Neural cell (in vitro differentiated cells): ENCODE measurements at regions not wholly inside any gene's neighbourhood (a gene's known extent, or its start where the extent isn't known, plus 50 kb on each side); places are given as distances from the start of the nearest gene placed in this dataset.

Experiments used
- H2AFZ ChIP-seq: fragments of 200-600, 300-800 bp; sonication (generic), shearing (Covaris generic); 2 replicates; pipeline ENCODE4 v1.6.0; 2014; ENCODE audit warnings: low read depth, mild to moderate bottlenecking, antibody characterized with exemption, low read length, moderate library complexity
- H3F3A ChIP-seq: fragments of 200-600 bp; shearing (Covaris generic); 2 replicates; pipeline ENCODE4 v1.6.1; 2016; ENCODE audit warnings: mild to moderate bottlenecking, moderate library complexity, mixed read lengths, antibody characterized with exemption, low read length; ENCODE audit not compliant: insufficient read depth, poor library complexity, severe bottlenecking
- H3K27ac ChIP-seq: fragments of 200-600, 300-800 bp; sonication (generic), shearing (Covaris generic); 2 replicates; pipeline ENCODE4 v1.5.1; 2014; ENCODE audit warnings: mild to moderate bottlenecking, low read length, moderate library complexity
- H3K27me3 ChIP-seq: fragments of 300-800, 200-600 bp; sonication (generic), shearing (Covaris generic); 2 replicates; pipeline ENCODE4 v1.6.0; 2014; ENCODE audit warnings: mild to moderate bottlenecking, low read depth, low read length, moderate library complexity; ENCODE audit not compliant: insufficient read depth
- H3K36me3 ChIP-seq: fragments of 300-800, 200-600 bp; sonication (generic), shearing (Covaris generic); 2 replicates; pipeline ENCODE4 v1.5.1; 2014; ENCODE audit warnings: mild to moderate bottlenecking, antibody characterized with exemption, low read length, moderate library complexity; ENCODE audit not compliant: insufficient read depth
- H3K4me2 ChIP-seq: fragments of 300-800, 200-600 bp; sonication (generic), shearing (Covaris generic); 2 replicates; pipeline ENCODE4 v1.6.0; 2014; ENCODE audit warnings: mild to moderate bottlenecking, low read length
- H3K4me3 ChIP-seq: fragments of 300-800, 200-600 bp; sonication (generic), shearing (Covaris generic); 2 replicates; pipeline ENCODE4 v1.5.1; 2014; ENCODE audit warnings: mild to moderate bottlenecking, low read length, moderate library complexity
- H3K79me2 ChIP-seq: fragments of 200-600 bp; shearing (Covaris generic); replicated peaks from 2 replicates; pipeline ENCODE4 v1.6.0; 2014; ENCODE audit warnings: mild to moderate bottlenecking, low read length, moderate library complexity; ENCODE audit not compliant: insufficient read depth
- H3K9ac ChIP-seq: fragments of 300-800, 200-600 bp; sonication (generic), shearing (Covaris generic); 2 replicates; pipeline ENCODE4 v1.6.1; 2016; ENCODE audit warnings: mild to moderate bottlenecking, low read length, mixed read lengths
- H3K9me2 ChIP-seq: fragments of 200-600 bp; shearing (Covaris generic); 2 replicates; pipeline ENCODE4 v1.6.1; 2016; ENCODE audit warnings: mild to moderate bottlenecking, low read length, mixed read lengths; ENCODE audit not compliant: insufficient read depth
- H3K9me3 ChIP-seq: fragments of 200-600, 300-800 bp; sonication (generic), shearing (Covaris generic); 2 replicates; pipeline ENCODE4 v1.6.1; 2016; ENCODE audit warnings: mild to moderate bottlenecking, mixed run types, low read length, moderate library complexity, mixed read lengths
- H4K20me1 ChIP-seq: fragments of 200-600 bp; shearing (Covaris generic); 2 replicates; pipeline ENCODE4 v1.6.1; 2016; ENCODE audit warnings: mild to moderate bottlenecking, mixed run types; ENCODE audit not compliant: insufficient read depth
- EP300 ChIP-seq: fragments of 450-650 bp; conservative IDR thresholded peaks from 2 replicates; pipeline ENCODE4 v1.6.1; 2014; ENCODE audit warnings: antibody characterized with exemption, mild to moderate bottlenecking, moderate library complexity; ENCODE audit not compliant: poor library complexity, severe bottlenecking
- EZH2 ChIP-seq: fragments of 200-600, 300-800 bp; shearing (Covaris generic), sonication (generic); IDR thresholded peaks from 2 replicates; pipeline ENCODE4 v1.6.1; 2014; ENCODE audit warnings: antibody characterized with exemption, low read length, borderline replicate concordance, mild to moderate bottlenecking; ENCODE audit not compliant: insufficient read depth, poor library complexity, severe bottlenecking
- MXI1 ChIP-seq: fragments of 450-650 bp; conservative IDR thresholded peaks from 2 replicates; pipeline ENCODE4 v1.6.1; 2014; ENCODE audit warnings: antibody characterized with exemption, mild to moderate bottlenecking; ENCODE audit not compliant: poor library complexity, severe bottlenecking
- POLR2AphosphoS5 ChIP-seq: IDR thresholded peaks from 2 replicates; pipeline ENCODE4 v1.6.1; 2012
- RAD21 ChIP-seq: fragments of 450-650 bp; conservative IDR thresholded peaks from 2 replicates; pipeline ENCODE4 v1.6.1; 2014; ENCODE audit warnings: antibody characterized with exemption, mild to moderate bottlenecking, moderate library complexity
- SMC3 ChIP-seq: fragments of 450-650 bp; conservative IDR thresholded peaks from 2 replicates; pipeline ENCODE4 v1.6.1; 2014; ENCODE audit warnings: antibody characterized with exemption, mild to moderate bottlenecking, moderate library complexity; ENCODE audit not compliant: poor library complexity
- TAF1 ChIP-seq: IDR thresholded peaks from 2 replicates; pipeline ENCODE4 v1.6.1; 2012; ENCODE audit warnings: low read depth
- TF ChIP-seq, protein P1 (sequence below): fragments of 450-650 bp; IDR thresholded peaks from 2 replicates; pipeline ENCODE4 v1.5.1; 2014; ENCODE audit warnings: antibody characterized with exemption, mild to moderate bottlenecking, moderate library complexity; ENCODE audit not compliant: poor library complexity, severe bottlenecking
- TF ChIP-seq, protein P2 (sequence below): IDR thresholded peaks from 2 replicates; pipeline ENCODE4 v1.6.1; 2012; ENCODE audit warnings: borderline replicate concordance

- H3K4me3 ChIP-seq, result no peak overlapping the region
- H3K9me2 ChIP-seq, result no peaks in the 10 kb centered on the region
- H3K27me3 ChIP-seq, result no peaks in the 10 kb centered on the region
- H2AFZ ChIP-seq, result no peak overlapping the region
- H3K79me2 ChIP-seq, result no peaks in the 10 kb centered on the region
- H3K9me3 ChIP-seq, result no peaks in the 10 kb centered on the region
- H3K27ac ChIP-seq, result no peak overlapping the region
- no peak for TF ChIP-seq EZH2
- TF ChIP-seq, protein P1, sequence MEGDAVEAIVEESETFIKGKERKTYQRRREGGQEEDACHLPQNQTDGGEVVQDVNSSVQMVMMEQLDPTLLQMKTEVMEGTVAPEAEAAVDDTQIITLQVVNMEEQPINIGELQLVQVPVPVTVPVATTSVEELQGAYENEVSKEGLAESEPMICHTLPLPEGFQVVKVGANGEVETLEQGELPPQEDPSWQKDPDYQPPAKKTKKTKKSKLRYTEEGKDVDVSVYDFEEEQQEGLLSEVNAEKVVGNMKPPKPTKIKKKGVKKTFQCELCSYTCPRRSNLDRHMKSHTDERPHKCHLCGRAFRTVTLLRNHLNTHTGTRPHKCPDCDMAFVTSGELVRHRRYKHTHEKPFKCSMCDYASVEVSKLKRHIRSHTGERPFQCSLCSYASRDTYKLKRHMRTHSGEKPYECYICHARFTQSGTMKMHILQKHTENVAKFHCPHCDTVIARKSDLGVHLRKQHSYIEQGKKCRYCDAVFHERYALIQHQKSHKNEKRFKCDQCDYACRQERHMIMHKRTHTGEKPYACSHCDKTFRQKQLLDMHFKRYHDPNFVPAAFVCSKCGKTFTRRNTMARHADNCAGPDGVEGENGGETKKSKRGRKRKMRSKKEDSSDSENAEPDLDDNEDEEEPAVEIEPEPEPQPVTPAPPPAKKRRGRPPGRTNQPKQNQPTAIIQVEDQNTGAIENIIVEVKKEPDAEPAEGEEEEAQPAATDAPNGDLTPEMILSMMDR, result no peak
- TF ChIP-seq, protein P2, sequence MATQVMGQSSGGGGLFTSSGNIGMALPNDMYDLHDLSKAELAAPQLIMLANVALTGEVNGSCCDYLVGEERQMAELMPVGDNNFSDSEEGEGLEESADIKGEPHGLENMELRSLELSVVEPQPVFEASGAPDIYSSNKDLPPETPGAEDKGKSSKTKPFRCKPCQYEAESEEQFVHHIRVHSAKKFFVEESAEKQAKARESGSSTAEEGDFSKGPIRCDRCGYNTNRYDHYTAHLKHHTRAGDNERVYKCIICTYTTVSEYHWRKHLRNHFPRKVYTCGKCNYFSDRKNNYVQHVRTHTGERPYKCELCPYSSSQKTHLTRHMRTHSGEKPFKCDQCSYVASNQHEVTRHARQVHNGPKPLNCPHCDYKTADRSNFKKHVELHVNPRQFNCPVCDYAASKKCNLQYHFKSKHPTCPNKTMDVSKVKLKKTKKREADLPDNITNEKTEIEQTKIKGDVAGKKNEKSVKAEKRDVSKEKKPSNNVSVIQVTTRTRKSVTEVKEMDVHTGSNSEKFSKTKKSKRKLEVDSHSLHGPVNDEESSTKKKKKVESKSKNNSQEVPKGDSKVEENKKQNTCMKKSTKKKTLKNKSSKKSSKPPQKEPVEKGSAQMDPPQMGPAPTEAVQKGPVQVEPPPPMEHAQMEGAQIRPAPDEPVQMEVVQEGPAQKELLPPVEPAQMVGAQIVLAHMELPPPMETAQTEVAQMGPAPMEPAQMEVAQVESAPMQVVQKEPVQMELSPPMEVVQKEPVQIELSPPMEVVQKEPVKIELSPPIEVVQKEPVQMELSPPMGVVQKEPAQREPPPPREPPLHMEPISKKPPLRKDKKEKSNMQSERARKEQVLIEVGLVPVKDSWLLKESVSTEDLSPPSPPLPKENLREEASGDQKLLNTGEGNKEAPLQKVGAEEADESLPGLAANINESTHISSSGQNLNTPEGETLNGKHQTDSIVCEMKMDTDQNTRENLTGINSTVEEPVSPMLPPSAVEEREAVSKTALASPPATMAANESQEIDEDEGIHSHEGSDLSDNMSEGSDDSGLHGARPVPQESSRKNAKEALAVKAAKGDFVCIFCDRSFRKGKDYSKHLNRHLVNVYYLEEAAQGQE, result no peak
- TF ChIP-seq MXI1, result no peak
- no peak for TF ChIP-seq POLR2AphosphoS5
- no peak for TF ChIP-seq EP300
- no peak for TF ChIP-seq SMC3
- no peak for TF ChIP-seq RAD21
- no peak for TF ChIP-seq TAF1
- no peaks in the 10 kb centered on the region for H3F3A ChIP-seq
- no peaks in the 10 kb centered on the region for H4K20me1 ChIP-seq
- H3K4me2 ChIP-seq, result no peak overlapping the region
- no peak overlapping the region for H3K9ac ChIP-seq
- H3K36me3 ChIP-seq, result no peaks in the 10 kb centered on the region
Observed at GRCh38 chr4:177989503-177990201, 547.4 kb upstream of the AGA start.

DNA sequence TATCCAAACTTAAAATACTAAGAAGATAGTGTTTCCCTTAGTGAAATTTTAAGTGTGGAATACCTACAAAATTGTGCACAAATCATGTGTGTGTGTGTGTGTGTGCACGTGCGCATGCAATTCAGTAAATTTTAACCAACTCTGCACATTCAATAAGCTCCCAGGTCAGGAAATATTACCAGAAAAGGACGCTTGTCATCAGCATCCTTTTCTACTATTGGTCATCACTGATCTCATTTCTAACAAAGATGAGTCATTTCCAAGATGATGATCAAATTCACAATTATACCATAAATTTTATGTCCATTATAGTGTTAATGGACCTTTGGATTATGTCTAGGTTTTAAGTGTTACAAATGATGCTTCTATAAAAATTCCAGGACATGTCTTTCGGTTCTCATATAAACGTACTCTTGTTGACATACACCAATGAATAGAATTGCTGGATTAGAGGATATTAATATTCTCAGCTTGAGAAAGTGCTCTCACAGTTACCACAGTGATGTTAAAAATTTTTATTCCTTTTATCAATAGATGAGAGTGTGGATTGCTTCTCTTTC lies 560.9 kb upstream of the AGA start:
- H3K9ac ChIP-seq, result no peak overlapping the region
- H3K27ac ChIP-seq, result no peak overlapping the region
- H3K36me3 ChIP-seq, result no peaks in the 10 kb centered on the region
- H3K79me2 ChIP-seq, result no peaks in the 10 kb centered on the region
- H3K9me2 ChIP-seq, result no peaks in the 10 kb centered on the region
- H3K9me3 ChIP-seq, result peaks cover 7% of the 10 kb centered on the region
- H3K27me3 ChIP-seq, result no peaks in the 10 kb centered on the region
- no peak overlapping the region for H3K4me2 ChIP-seq
- H3K4me3 ChIP-seq, result no peak overlapping the region
- no peak overlapping the region for H2AFZ ChIP-seq
- TF ChIP-seq EP300 (no peak), SMC3 (no peak), RAD21 (no peak), MXI1 (no peak), EZH2 (no peak), TAF1 (no peak), POLR2AphosphoS5 (no peak)
- TF ChIP-seq, protein P1, result no peak
- TF ChIP-seq, protein P2, result no peak
- no peaks in the 10 kb centered on the region for H4K20me1 ChIP-seq
- no peaks in the 10 kb centered on the region for H3F3A ChIP-seq
